AG10803 (cell line): ENCODE measurements at regions not wholly inside any gene's neighbourhood (a gene's known extent, or its start where the extent isn't known, plus 50 kb on each side); places are given as distances from the start of the nearest gene placed in this dataset.

Experiments used
- DNase-seq: peaks from one replicate; pipeline ENCODE4 v3.0.0; 2010; ENCODE audit warnings: low read depth
- H3K4me3 ChIP-seq: 2 replicates; pipeline ENCODE4 v1.5.1; 2011; ENCODE audit warnings: mild to moderate bottlenecking, low read length, control low read depth
- TF ChIP-seq, protein P1 (sequence below): conservative IDR thresholded peaks from 2 replicates; pipeline ENCODE4 v1.5.1; 2011; ENCODE audit warnings: mild to moderate bottlenecking, low read length, control low read depth, inconsistent platforms

DNA sequence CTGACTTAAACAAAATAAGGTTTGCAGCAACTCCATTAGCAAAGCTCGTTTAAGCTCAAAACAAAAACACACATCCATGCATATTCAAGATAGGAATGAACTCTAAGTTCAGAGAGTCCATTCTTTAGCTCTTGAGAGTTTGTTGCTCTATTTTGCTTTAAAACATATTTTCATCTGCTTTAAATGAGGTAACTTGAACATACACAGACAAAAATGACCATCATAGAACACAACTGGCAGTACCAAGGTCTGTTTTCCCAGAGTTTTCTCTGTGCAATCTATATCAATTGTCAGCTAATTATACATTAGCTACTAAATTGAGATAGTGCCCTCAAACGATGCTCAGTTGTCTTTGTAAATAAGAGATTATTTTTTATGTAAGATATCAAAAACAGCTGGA is 423.2 kb upstream of the ANO3 start:
- no peak overlapping the region for H3K4me3 ChIP-seq
- TF ChIP-seq, protein P1, sequence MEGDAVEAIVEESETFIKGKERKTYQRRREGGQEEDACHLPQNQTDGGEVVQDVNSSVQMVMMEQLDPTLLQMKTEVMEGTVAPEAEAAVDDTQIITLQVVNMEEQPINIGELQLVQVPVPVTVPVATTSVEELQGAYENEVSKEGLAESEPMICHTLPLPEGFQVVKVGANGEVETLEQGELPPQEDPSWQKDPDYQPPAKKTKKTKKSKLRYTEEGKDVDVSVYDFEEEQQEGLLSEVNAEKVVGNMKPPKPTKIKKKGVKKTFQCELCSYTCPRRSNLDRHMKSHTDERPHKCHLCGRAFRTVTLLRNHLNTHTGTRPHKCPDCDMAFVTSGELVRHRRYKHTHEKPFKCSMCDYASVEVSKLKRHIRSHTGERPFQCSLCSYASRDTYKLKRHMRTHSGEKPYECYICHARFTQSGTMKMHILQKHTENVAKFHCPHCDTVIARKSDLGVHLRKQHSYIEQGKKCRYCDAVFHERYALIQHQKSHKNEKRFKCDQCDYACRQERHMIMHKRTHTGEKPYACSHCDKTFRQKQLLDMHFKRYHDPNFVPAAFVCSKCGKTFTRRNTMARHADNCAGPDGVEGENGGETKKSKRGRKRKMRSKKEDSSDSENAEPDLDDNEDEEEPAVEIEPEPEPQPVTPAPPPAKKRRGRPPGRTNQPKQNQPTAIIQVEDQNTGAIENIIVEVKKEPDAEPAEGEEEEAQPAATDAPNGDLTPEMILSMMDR = no peak
- DNase-seq = no peak

DNA sequence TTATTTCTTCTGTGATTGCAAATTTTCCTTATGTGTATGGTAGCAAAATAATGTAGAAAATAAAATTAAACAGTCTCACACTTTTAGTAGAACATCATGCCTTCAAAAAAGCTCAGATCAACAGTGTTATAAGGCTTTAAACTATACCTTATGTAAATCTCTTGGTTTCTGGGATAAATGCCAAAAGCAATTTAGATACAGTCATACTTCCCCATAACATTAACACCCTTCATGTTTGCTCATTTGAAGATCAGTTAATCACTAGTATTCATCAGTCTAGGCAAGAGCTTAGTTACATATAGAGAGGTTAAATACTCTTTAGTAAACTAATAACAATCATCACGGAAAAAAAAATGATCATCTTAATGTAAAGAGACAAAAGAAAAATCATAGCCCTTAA is 421.8 kb upstream of the ANO3 start:
- no peak overlapping the region for H3K4me3 ChIP-seq
- DNase-seq = no peak
- TF ChIP-seq, protein P1 = no peak

DNA sequence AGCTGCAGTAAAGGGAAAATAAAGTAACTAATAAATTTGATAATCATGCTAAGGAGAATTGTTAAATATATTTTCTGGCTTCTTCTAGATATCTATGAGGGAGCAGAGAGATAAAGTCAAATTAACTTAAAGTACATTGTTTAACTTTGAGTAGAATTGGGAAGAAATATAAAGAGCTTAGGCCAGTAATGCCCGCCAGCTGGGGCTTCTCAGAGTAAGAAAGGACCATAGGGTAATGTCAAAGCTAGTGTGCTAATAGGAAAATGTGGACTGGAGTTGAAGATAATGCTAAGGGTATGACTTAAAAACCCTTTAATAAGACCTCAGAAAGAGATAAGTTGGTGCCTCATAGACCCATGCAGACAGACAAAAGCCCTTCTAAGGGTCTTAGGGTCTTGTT is 411.6 kb upstream of the ANO3 start:
- no peak for DNase-seq
- TF ChIP-seq, protein P1 = no peak
- H3K4me3 ChIP-seq = no peak overlapping the region

DNA sequence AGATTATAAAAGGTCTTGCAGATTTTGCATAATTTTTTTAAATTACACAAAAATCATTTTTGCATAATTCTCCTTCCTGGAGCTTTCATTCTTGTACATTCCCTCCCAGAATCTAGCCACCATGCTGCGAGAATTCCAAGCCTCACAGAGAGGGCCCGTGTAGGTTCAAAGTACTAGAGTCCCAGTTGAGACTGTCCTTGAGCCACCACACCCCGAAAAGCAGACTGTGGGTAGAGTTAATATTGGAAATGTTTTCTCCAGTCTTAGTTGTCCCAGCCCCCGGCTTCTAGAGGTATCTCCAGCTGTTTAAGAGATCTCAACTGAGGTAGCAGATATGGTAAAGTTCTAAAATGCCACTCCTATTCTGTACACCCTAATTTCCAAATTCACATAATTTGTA is 407.3 kb upstream of the ANO3 start:
- no peak overlapping the region for H3K4me3 ChIP-seq
- TF ChIP-seq, protein P1 = no peak
- no peak for DNase-seq

DNA sequence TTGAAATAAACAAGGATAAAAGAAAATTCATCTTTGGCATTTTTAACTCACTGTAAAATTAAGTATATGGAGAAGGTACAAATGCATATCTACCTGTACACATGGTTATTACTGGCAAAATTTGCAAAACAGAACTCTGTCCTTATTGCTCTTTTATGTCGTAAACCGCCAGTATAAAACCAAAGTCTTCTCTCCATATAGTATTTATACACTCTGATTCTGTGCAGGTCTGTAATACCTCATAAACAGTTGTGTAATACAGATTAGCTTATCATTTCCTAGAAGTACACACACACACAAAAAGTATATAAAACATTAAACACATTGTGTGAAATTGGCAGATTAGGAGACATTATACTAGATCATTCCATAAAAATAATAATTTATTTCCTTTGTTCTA is 406.6 kb upstream of the ANO3 start:
- H3K4me3 ChIP-seq = no peak overlapping the region
- TF ChIP-seq, protein P1 = no peak
- DNase-seq = no peak

DNA sequence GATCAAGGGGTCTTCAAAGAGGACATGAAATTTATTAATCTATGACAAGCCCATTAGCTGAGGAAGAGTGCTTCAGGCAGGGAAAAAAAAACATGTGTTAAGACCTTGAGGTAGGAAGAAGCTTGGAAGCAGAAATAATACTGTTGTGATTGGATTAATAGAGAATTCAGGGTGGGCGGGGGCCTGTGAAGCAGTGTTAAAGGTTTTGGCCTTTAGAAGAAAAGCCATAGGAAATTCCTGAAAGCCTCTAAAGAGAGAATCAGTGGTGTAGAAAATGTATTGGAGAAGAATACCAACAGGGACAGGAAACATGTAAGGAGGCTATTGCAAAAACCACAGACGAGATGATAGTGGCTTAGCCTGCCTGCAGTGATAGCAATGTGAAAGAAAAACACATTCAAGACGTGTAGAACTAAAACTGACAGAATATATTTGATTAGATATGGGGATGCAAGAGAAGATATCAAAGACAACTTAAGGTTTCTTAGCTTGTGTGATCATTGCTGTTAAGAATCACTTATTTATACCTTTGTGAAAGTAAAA is 404.4 kb upstream of the ANO3 start:
- no peak for DNase-seq
- no peak overlapping the region for H3K4me3 ChIP-seq
- TF ChIP-seq, protein P1 = no peak

DNA sequence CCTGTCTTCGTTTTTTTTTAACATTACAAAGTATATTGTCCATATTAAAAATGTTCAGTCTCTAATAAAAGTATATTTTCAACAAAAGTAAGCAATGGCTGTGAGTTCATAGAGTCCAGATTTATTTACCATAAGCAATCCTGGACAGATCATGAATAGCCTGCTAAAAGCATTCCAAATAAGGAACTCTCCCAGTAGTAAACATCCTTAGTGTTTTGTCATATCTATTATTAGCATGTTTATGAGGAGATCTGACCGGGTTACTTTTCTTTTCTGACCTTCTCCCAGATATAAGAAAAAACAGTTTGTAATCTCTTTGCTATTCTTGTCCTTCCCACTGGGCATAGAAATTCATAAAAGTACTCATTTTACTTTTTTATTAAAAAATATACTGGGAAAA is 403.9 kb upstream of the ANO3 start:
- TF ChIP-seq, protein P1 = no peak
- DNase-seq = no peak
- no peak overlapping the region for H3K4me3 ChIP-seq
